ENCODE measurements at regions not wholly inside any gene's neighbourhood (a gene's known extent, or its start where the extent isn't known, plus 50 kb on each side); places are given as distances from the start of the nearest gene placed in this dataset.
"Not testable (repeated sequence)": the region's sequence is repeated elsewhere in the genome, so short reads cannot be mapped to it uniquely, and the experiment has no call there.

GRCh38 chr1:209190591-209191261, 392.8 kb upstream of the CAMK1G start:
- in situ Hi-C loops (cut with HindIII; ENCODE audit: low pct_unique_long_range_greater_than_20kb, low sequenced_read_pairs) = no loop called here
- peak; percentile 18 for DNase-seq (ENCODE audit: low read depth)

- DNase-seq (ENCODE audit: low read depth) = no peak
- in situ Hi-C loops (cut with HindIII; ENCODE audit: low pct_unique_long_range_greater_than_20kb, low sequenced_read_pairs) = no loop called here
Observed at GRCh38 chr1:209191262-209191634, 392.3 kb upstream of the CAMK1G start.

GRCh38 chr1:209196140-209196539, 387.4 kb upstream of the CAMK1G start:
- in situ Hi-C loops (cut with HindIII; ENCODE audit: low pct_unique_long_range_greater_than_20kb, low sequenced_read_pairs) = no loop called here
- no peak for DNase-seq (ENCODE audit: low read depth)

GRCh38 chr1:209198961-209199750, 384.4 kb upstream of the CAMK1G start:
- DNase-seq (ENCODE audit: low read depth) = no peak
- in situ Hi-C loops (cut with HindIII; ENCODE audit: low pct_unique_long_range_greater_than_20kb, low sequenced_read_pairs) = no loop called here

GRCh38 chr1:209199822-209200221, 383.7 kb upstream of the CAMK1G start:
- in situ Hi-C loops (cut with HindIII; ENCODE audit: low pct_unique_long_range_greater_than_20kb, low sequenced_read_pairs) = no loop called here
- DNase-seq (ENCODE audit: low read depth) = no peak

- DNase-seq (ENCODE audit: low read depth); in situ Hi-C loops (cut with HindIII; ENCODE audit: low pct_unique_long_range_greater_than_20kb, low sequenced_read_pairs): not testable (repeated sequence)
Observed at GRCh38 chr1:209202321-209202720, 381.2 kb upstream of the CAMK1G start.

- in situ Hi-C loops (cut with HindIII; ENCODE audit: low pct_unique_long_range_greater_than_20kb, low sequenced_read_pairs) = no loop called here
- DNase-seq (ENCODE audit: low read depth) = peak; percentile 23
Observed at GRCh38 chr1:209202830-209203532, 380.5 kb upstream of the CAMK1G start.

GRCh38 chr1:209203533-209203895, 380.0 kb upstream of the CAMK1G start:
- no peak for DNase-seq (ENCODE audit: low read depth)
- in situ Hi-C loops (cut with HindIII; ENCODE audit: low pct_unique_long_range_greater_than_20kb, low sequenced_read_pairs) = no loop called here

GRCh38 chr1:209205039-209205438, 378.5 kb upstream of the CAMK1G start:
- DNase-seq (ENCODE audit: low read depth) = no peak
- in situ Hi-C loops (cut with HindIII; ENCODE audit: low pct_unique_long_range_greater_than_20kb, low sequenced_read_pairs) = no loop called here

- DNase-seq (ENCODE audit: low read depth) = no peak
- in situ Hi-C loops (cut with HindIII; ENCODE audit: low pct_unique_long_range_greater_than_20kb, low sequenced_read_pairs) = no loop called here
Observed at GRCh38 chr1:209207126-209207700, 376.3 kb upstream of the CAMK1G start.

GRCh38 chr1:209207701-209208286, 375.7 kb upstream of the CAMK1G start:
- in situ Hi-C loops (cut with HindIII; ENCODE audit: low pct_unique_long_range_greater_than_20kb, low sequenced_read_pairs) = no loop called here
- DNase-seq (ENCODE audit: low read depth) = no peak

GRCh38 chr1:209208648-209209047, 374.9 kb upstream of the CAMK1G start:
- no peak for DNase-seq (ENCODE audit: low read depth)
- in situ Hi-C loops (cut with HindIII; ENCODE audit: low pct_unique_long_range_greater_than_20kb, low sequenced_read_pairs) = no loop called here

GRCh38 chr1:209213989-209214388, 369.5 kb upstream of the CAMK1G start:
- in situ Hi-C loops (cut with HindIII; ENCODE audit: low pct_unique_long_range_greater_than_20kb, low sequenced_read_pairs) = no loop called here
- DNase-seq (ENCODE audit: low read depth) = no peak

GRCh38 chr1:209215826-209216225, 367.7 kb upstream of the CAMK1G start:
- DNase-seq (ENCODE audit: low read depth) = no peak
- in situ Hi-C loops (cut with HindIII; ENCODE audit: low pct_unique_long_range_greater_than_20kb, low sequenced_read_pairs) = no loop called here

GRCh38 chr1:209218113-209218512, 365.4 kb upstream of the CAMK1G start:
- in situ Hi-C loops (cut with HindIII; ENCODE audit: low pct_unique_long_range_greater_than_20kb, low sequenced_read_pairs) = no loop called here
- no peak for DNase-seq (ENCODE audit: low read depth)

GRCh38 chr1:209218981-209219380, 364.5 kb upstream of the CAMK1G start:
- no peak for DNase-seq (ENCODE audit: low read depth)
- in situ Hi-C loops (cut with HindIII; ENCODE audit: low pct_unique_long_range_greater_than_20kb, low sequenced_read_pairs) = no loop called here

GRCh38 chr1:209219791-209220524, 363.6 kb upstream of the CAMK1G start:
- no peak for DNase-seq (ENCODE audit: low read depth)

GRCh38 chr1:209222826-209223225, 360.7 kb upstream of the CAMK1G start:
- in situ Hi-C loops (cut with HindIII; ENCODE audit: low pct_unique_long_range_greater_than_20kb, low sequenced_read_pairs) = no loop called here
- no peak for DNase-seq (ENCODE audit: low read depth)

More at GRCh38 chr1:209219791-209220524, 363.6 kb upstream of the CAMK1G start:
- in situ Hi-C loops (cut with HindIII; ENCODE audit: low pct_unique_long_range_greater_than_20kb, low sequenced_read_pairs) = no loop called here
